HL-60 (cell line): ENCODE measurements at regions not wholly inside any gene's neighbourhood (a gene's known extent, or its start where the extent isn't known, plus 50 kb on each side); places are given as distances from the start of the nearest gene placed in this dataset.
"Not testable (repeated sequence)": the region's sequence is repeated elsewhere in the genome, so short reads cannot be mapped to it uniquely, and the experiment has no call there.

Source experiments
- DNase-seq, 2 experiments: peaks; one replicate each; pipeline ENCODE4 v3.0.0-alpha.2; 2010 to 2020; ENCODE audit warnings: low read depth in 1 of 2, low spot score in 1 of 2
- H3K27ac ChIP-seq: fragments of 250-450 bp; sonication (Bioruptor Pico); replicated peaks from 2 replicates; pipeline ENCODE4 v1.5.1; 2020; ENCODE audit warnings: mild to moderate bottlenecking, moderate library complexity
- H3K27me3 ChIP-seq: fragments of 250-450 bp; sonication (Bioruptor Pico); 2 replicates; pipeline ENCODE4 v1.5.1; 2021; ENCODE audit warnings: mild to moderate bottlenecking, moderate library complexity; ENCODE audit not compliant: insufficient read depth, poor library complexity, severe bottlenecking
- H3K4me3 ChIP-seq: replicated peaks from 2 replicates; pipeline ENCODE4 v1.5.1; 2011; ENCODE audit warnings: mild to moderate bottlenecking, control low read depth, low read length; ENCODE audit not compliant: insufficient read depth
- CTCF ChIP-seq: IDR thresholded peaks from one replicate; pipeline ENCODE4 v1.5.1; 2011; ENCODE audit warnings: low read length, control low read depth, inconsistent platforms; ENCODE audit not compliant: insufficient read depth
- GABPA ChIP-seq: IDR thresholded peaks from 2 replicates; pipeline ENCODE4 v1.6.1; 2012; ENCODE audit warnings: low read depth
- POLR2AphosphoS5 ChIP-seq: IDR thresholded peaks from 2 replicates; pipeline ENCODE4 v1.6.1; 2012; ENCODE audit warnings: low read depth
- REST ChIP-seq: IDR thresholded peaks from 2 replicates; pipeline ENCODE4 v1.6.1; 2012; ENCODE audit warnings: low read depth; ENCODE audit not compliant: insufficient replicate concordance
- SPI1 ChIP-seq: IDR thresholded peaks from 2 replicates; pipeline ENCODE4 v1.6.1; 2012; ENCODE audit warnings: low read depth, mild to moderate bottlenecking, borderline replicate concordance

GRCh38 chr10:90288391-90288933, 569.4 kb downstream of the HTR7 start:
- Histone ChIP-seq H3K27ac (no peak overlapping the region), H3K27me3 (no peaks in the 10 kb centered on the region), H3K4me3 (no peak overlapping the region)
- no peak for DNase-seq
- no peak for TF ChIP-seq CTCF
- no peak for TF ChIP-seq REST
- TF ChIP-seq GABPA = no peak
- TF ChIP-seq POLR2AphosphoS5 = no peak
- TF ChIP-seq SPI1 = no peak

- no peak for DNase-seq
- no peak for TF ChIP-seq SPI1
- H3K27me3 ChIP-seq = no peaks in the 10 kb centered on the region
- no peak overlapping the region for H3K27ac ChIP-seq
- no peak overlapping the region for H3K4me3 ChIP-seq
These were observed 568.8 kb downstream of the HTR7 start for GRCh38 chr10:90289037-90289436.

- DNase-seq = no peak
- H3K27me3 ChIP-seq = no peaks in the 10 kb centered on the region
- no peak overlapping the region for H3K27ac ChIP-seq
- no peak overlapping the region for H3K4me3 ChIP-seq
- TF ChIP-seq POLR2AphosphoS5 = no peak
- TF ChIP-seq SPI1 = no peak
- no peak for TF ChIP-seq REST
- no peak for TF ChIP-seq GABPA
- TF ChIP-seq CTCF = no peak
These were observed 564.2 kb downstream of the HTR7 start for GRCh38 chr10:90293616-90294015.

- DNase-seq, H3K27me3 ChIP-seq: not testable (repeated sequence)
These were observed 562.9 kb downstream of the HTR7 start for GRCh38 chr10:90294821-90295540.

GRCh38 chr10:90302031-90302430, 555.8 kb downstream of the HTR7 start:
- H3K4me3 ChIP-seq, H3K27me3 ChIP-seq, DNase-seq, H3K27ac ChIP-seq: not testable (repeated sequence)

More at GRCh38 chr10:90294821-90295540, 562.9 kb downstream of the HTR7 start:
- not testable (repeated sequence) for H3K4me3 ChIP-seq, H3K27ac ChIP-seq
